ENCODE measurements at regions not wholly inside any gene's neighbourhood (a gene's known extent, or its start where the extent isn't known, plus 50 kb on each side); places are given as distances from the start of the nearest gene placed in this dataset.

GRCh38 chr18:41548521-41549260, 406.3 kb upstream of the PIK3C3 start:
- TF ChIP-seq CTCF (conservative IDR thresholded peaks at IDR 0.05; ENCODE audit: low read depth, low read length) = no peak
- H3K4me3 ChIP-seq (ENCODE audit: low read depth, low read length) = no peak overlapping the region

GRCh38 chr18:41545091-41545888, 409.7 kb upstream of the PIK3C3 start:
- no peak overlapping the region for H3K4me3 ChIP-seq (ENCODE audit: low read depth, low read length)
- DNase-seq (ENCODE audit: low read depth) = no peak
- TF ChIP-seq CTCF (conservative IDR thresholded peaks at IDR 0.05; ENCODE audit: low read depth, low read length) = no peak

More at GRCh38 chr18:41548521-41549260, 406.3 kb upstream of the PIK3C3 start:
- DNase-seq (ENCODE audit: low read depth) = no peak

- no peak for DNase-seq (ENCODE audit: low read depth)
- TF ChIP-seq CTCF (conservative IDR thresholded peaks at IDR 0.05; ENCODE audit: low read depth, low read length) = no peak
- H3K4me3 ChIP-seq (ENCODE audit: low read depth, low read length) = no peak overlapping the region
Observed at GRCh38 chr18:41543815-41544214, 411.2 kb upstream of the PIK3C3 start.

GRCh38 chr18:41540237-41540871, 414.7 kb upstream of the PIK3C3 start:
- no peak for DNase-seq (ENCODE audit: low read depth)
- H3K4me3 ChIP-seq (ENCODE audit: low read depth, low read length) = no peak overlapping the region
- TF ChIP-seq CTCF (conservative IDR thresholded peaks at IDR 0.05; ENCODE audit: low read depth, low read length) = no peak

- DNase-seq (ENCODE audit: low read depth) = no peak
- H3K4me3 ChIP-seq (ENCODE audit: low read depth, low read length) = no peak overlapping the region
- no peak for TF ChIP-seq CTCF (conservative IDR thresholded peaks at IDR 0.05; ENCODE audit: low read depth, low read length)
Observed at GRCh38 chr18:41538751-41539150, 416.3 kb upstream of the PIK3C3 start.

GRCh38 chr18:41537666-41538065, 417.4 kb upstream of the PIK3C3 start:
- no peak for TF ChIP-seq CTCF (conservative IDR thresholded peaks at IDR 0.05; ENCODE audit: low read depth, low read length)
- no peak for DNase-seq (ENCODE audit: low read depth)
- no peak overlapping the region for H3K4me3 ChIP-seq (ENCODE audit: low read depth, low read length)
